ENCODE measurements at regions not wholly inside any gene's neighbourhood (a gene's known extent, or its start where the extent isn't known, plus 50 kb on each side); places are given as distances from the start of the nearest gene placed in this dataset.

DNA sequence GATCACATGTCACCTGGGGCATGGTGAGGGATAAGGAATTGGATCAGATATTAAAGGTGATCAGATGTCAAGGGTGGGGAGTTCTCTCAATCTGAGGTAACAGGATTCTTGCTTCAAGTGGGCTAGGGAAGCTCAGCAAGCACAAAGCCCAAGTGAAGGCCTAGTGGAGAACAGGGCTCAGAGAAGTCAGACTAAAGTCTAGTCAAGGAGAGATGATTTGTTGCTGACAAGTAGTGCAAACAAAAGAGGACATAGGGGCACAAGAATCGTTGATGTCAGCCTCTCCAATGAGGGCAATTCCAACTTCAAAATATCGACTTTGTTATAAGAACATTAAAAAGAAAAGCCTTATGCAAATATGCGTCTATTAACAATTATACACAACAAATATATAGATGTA lies 852.8 kb upstream of the CELF2 start:
- no peak for DNase-seq (ENCODE audit: low read depth in 1 of 2, low spot score in 1 of 2)
- H3K27me3 ChIP-seq: no peaks in the 10 kb centered on the region
- no peaks in the 10 kb centered on the region for H3K4me1 ChIP-seq (ENCODE audit: low read depth)
- H3K27ac ChIP-seq: no peak overlapping the region
- H3K9me3 ChIP-seq (ENCODE audit: low read depth): no peaks in the 10 kb centered on the region
- TF ChIP-seq, protein P1, sequence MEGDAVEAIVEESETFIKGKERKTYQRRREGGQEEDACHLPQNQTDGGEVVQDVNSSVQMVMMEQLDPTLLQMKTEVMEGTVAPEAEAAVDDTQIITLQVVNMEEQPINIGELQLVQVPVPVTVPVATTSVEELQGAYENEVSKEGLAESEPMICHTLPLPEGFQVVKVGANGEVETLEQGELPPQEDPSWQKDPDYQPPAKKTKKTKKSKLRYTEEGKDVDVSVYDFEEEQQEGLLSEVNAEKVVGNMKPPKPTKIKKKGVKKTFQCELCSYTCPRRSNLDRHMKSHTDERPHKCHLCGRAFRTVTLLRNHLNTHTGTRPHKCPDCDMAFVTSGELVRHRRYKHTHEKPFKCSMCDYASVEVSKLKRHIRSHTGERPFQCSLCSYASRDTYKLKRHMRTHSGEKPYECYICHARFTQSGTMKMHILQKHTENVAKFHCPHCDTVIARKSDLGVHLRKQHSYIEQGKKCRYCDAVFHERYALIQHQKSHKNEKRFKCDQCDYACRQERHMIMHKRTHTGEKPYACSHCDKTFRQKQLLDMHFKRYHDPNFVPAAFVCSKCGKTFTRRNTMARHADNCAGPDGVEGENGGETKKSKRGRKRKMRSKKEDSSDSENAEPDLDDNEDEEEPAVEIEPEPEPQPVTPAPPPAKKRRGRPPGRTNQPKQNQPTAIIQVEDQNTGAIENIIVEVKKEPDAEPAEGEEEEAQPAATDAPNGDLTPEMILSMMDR (IDR thresholded peaks at IDR 0.05; ENCODE audit: low read depth, low read length): no peak
- H3K4me3 ChIP-seq: no peak overlapping the region
- no peaks in the 10 kb centered on the region for H3K36me3 ChIP-seq

GRCh38 chr10:10165415-10165814 lies 852.3 kb upstream of the CELF2 start:
- TF ChIP-seq, protein P1 (IDR thresholded peaks at IDR 0.05; ENCODE audit: low read depth, low read length): no peak
- H3K27ac ChIP-seq: no peak overlapping the region
- no peak for DNase-seq (ENCODE audit: low read depth in 1 of 2, low spot score in 1 of 2)

GRCh38 chr10:10178476-10178875 lies 839.2 kb upstream of the CELF2 start:
- no peak overlapping the region for H3K4me3 ChIP-seq
- DNase-seq (ENCODE audit: low read depth in 1 of 2, low spot score in 1 of 2): no peak
- TF ChIP-seq, protein P1 (IDR thresholded peaks at IDR 0.05; ENCODE audit: low read depth, low read length): no peak
- no peaks in the 10 kb centered on the region for H3K27me3 ChIP-seq
- H3K27ac ChIP-seq: no peak overlapping the region
- no peaks in the 10 kb centered on the region for H3K4me1 ChIP-seq (ENCODE audit: low read depth)
- no peaks in the 10 kb centered on the region for H3K36me3 ChIP-seq
- H3K9me3 ChIP-seq (ENCODE audit: low read depth): no peaks in the 10 kb centered on the region

More at GRCh38 chr10:10165415-10165814, 852.3 kb upstream of the CELF2 start:
- Histone ChIP-seq H3K9me3 (ENCODE audit: low read depth) (no peaks in the 10 kb centered on the region), H3K36me3 (no peaks in the 10 kb centered on the region), H3K27me3 (no peaks in the 10 kb centered on the region), H3K4me1 (ENCODE audit: low read depth) (no peaks in the 10 kb centered on the region), H3K4me3 (no peak overlapping the region)

DNA sequence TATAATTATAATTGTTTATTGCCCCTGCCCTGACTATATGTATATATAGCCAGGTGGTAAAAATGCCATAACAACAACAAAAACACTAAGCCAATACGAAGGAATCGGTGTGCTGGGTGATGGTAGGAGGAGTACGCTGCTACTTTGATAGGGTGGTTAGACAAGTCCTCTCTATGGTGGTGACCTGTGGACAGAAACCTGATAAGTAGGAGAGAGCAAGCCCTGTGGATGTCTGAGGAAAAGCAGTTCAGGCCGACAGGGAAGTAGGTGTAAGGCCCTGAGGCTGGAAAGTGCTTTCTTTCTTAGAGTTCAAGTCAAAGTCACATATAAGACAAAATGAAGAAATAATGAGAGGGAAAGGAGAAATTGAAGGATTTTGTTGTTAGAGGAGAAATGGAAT lies 823.8 kb upstream of the CELF2 start:
- Histone ChIP-seq H3K36me3 (no peaks in the 10 kb centered on the region), H3K9me3 (ENCODE audit: low read depth) (no peaks in the 10 kb centered on the region), H3K27me3 (no peaks in the 10 kb centered on the region), H3K27ac (no peak overlapping the region), H3K4me3 (no peak overlapping the region), H3K4me1 (ENCODE audit: low read depth) (no peaks in the 10 kb centered on the region)
- DNase-seq (ENCODE audit: low read depth in 1 of 2, low spot score in 1 of 2): no peak
- TF ChIP-seq, protein P1 (IDR thresholded peaks at IDR 0.05; ENCODE audit: low read depth, low read length): no peak

DNA sequence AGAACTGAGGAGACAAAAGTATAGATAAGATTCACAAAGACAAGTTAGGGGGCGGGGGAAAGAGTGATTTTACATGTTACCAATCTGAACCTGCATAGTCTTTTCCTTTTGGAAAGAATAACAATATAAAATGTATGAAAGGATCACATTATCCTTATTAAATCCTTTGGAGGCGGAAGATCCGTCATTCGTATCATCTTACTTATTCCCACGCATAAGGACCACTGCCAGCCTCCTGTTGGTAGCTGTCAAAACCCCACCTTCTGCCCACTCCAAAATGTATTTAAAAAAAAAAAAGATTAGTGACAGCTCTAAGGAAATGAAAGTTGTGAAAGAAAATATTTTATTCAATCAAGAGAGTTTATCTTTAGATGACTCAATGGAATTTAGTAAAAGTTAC lies 821.0 kb upstream of the CELF2 start:
- H3K27me3 ChIP-seq: no peaks in the 10 kb centered on the region
- no peaks in the 10 kb centered on the region for H3K36me3 ChIP-seq
- TF ChIP-seq, protein P1 (IDR thresholded peaks at IDR 0.05; ENCODE audit: low read depth, low read length): no peak
- no peak overlapping the region for H3K4me3 ChIP-seq
- DNase-seq (ENCODE audit: low read depth in 1 of 2, low spot score in 1 of 2): no peak
- no peak overlapping the region for H3K27ac ChIP-seq
- no peaks in the 10 kb centered on the region for H3K4me1 ChIP-seq (ENCODE audit: low read depth)
- no peaks in the 10 kb centered on the region for H3K9me3 ChIP-seq (ENCODE audit: low read depth)

DNA sequence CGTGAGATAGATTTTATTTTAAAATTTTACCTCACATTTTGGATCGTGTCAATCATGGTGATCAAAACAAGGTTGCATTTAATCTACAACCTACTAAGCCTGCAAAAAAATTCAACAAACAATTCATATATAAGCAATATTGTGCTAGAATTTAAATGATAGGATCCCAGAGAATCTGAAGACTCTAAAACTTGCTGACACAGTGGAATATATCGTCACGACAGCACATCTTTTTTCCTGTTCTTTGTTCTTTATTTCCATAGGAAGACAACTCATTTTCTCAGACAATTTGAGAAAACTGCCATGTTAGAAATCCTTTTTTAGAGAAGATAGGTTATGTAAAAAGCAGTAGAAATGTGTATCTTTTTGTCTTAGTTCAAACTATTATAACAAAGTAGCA lies 820.2 kb upstream of the CELF2 start:
- Histone ChIP-seq H3K4me1 (ENCODE audit: low read depth) (no peaks in the 10 kb centered on the region), H3K9me3 (ENCODE audit: low read depth) (no peaks in the 10 kb centered on the region), H3K27me3 (no peaks in the 10 kb centered on the region), H3K27ac (no peak overlapping the region), H3K4me3 (no peak overlapping the region), H3K36me3 (no peaks in the 10 kb centered on the region)
- TF ChIP-seq, protein P1 (IDR thresholded peaks at IDR 0.05; ENCODE audit: low read depth, low read length): no peak
- no peak for DNase-seq (ENCODE audit: low read depth in 1 of 2, low spot score in 1 of 2)
